ENCODE measurements at regions not wholly inside any gene's neighbourhood (a gene's known extent, or its start where the extent isn't known, plus 50 kb on each side); places are given as distances from the start of the nearest gene placed in this dataset.
"Not testable (repeated sequence)": the region's sequence is repeated elsewhere in the genome, so short reads cannot be mapped to it uniquely, and the experiment has no call there.

GRCh38 chr12:53860426-53861345 lies 77.9 kb upstream of the HOXC13 start:
- no peak overlapping the region for H3K4me3 Mint-ChIP-seq
- ChIA-PET CTCF (interaction anchor here (1.0 kb wide), 1 partner anchor 198 kb away, joined by 3 read pairs; no protein-coding TSS in a partner anchor), POLR2A (no interaction called here)
- peaks cover 14% of the 10 kb centered on the region for H3K27me3 Mint-ChIP-seq
- DNase-seq, result no peak
- no peaks in the 10 kb centered on the region for H3K36me3 Mint-ChIP-seq (ENCODE audit: low read depth)
- H3K9me3 Mint-ChIP-seq (ENCODE audit: low read depth), result no peaks in the 10 kb centered on the region
- ATAC-seq, result no peak
- no peaks in the 10 kb centered on the region for H3K4me1 Mint-ChIP-seq
- intact Hi-C loops (cut with DNase I, micrococcal nuclease), result no loop called here
- no peak overlapping the region for H3K27ac Mint-ChIP-seq

- POLR2A ChIA-PET, result no interaction called here
- peaks cover 9% of the 10 kb centered on the region for H3K27me3 Mint-ChIP-seq
- CTCF ChIA-PET, result interaction anchor here (0.6 kb wide), 1 partner anchor 12 kb away, joined by 6 read pairs; no protein-coding TSS in a partner anchor
- H3K27ac Mint-ChIP-seq, result no peak overlapping the region
- H3K4me3 Mint-ChIP-seq, result no peak overlapping the region
- intact Hi-C loops (cut with DNase I, micrococcal nuclease), result no loop called here
- DNase-seq (no peak), ATAC-seq (no peak)
- no peaks in the 10 kb centered on the region for H3K36me3 Mint-ChIP-seq (ENCODE audit: low read depth)
- H3K4me1 Mint-ChIP-seq, result no peaks in the 10 kb centered on the region
- H3K9me3 Mint-ChIP-seq (ENCODE audit: low read depth), result no peaks in the 10 kb centered on the region
Observed at GRCh38 chr12:53862206-53862605, 76.4 kb upstream of the HOXC13 start.

- no peak overlapping the region for H3K4me3 Mint-ChIP-seq
Observed at GRCh38 chr12:53862831-53863230, 75.8 kb upstream of the HOXC13 start.

GRCh38 chr12:53866727-53867126 lies 71.9 kb upstream of the HOXC13 start:
- no peak overlapping the region for H3K4me3 Mint-ChIP-seq
- H3K36me3 Mint-ChIP-seq (ENCODE audit: low read depth), result no peaks in the 10 kb centered on the region
- POLR2A ChIA-PET, result no interaction called here
- intact Hi-C loops (cut with DNase I, micrococcal nuclease), result no loop called here
- H3K9me3 Mint-ChIP-seq (ENCODE audit: low read depth), result no peaks in the 10 kb centered on the region
- no peak for ATAC-seq
- CTCF ChIA-PET, result interaction anchor here (0.7 kb wide), 1 partner anchor 19 kb away, joined by 4 read pairs; no protein-coding TSS in a partner anchor
- no peak overlapping the region for H3K27ac Mint-ChIP-seq
- H3K27me3 Mint-ChIP-seq, result peaks cover 28% of the 10 kb centered on the region
- H3K4me1 Mint-ChIP-seq, result no peaks in the 10 kb centered on the region
- DNase-seq, result no peak

More at GRCh38 chr12:53862831-53863230, 75.8 kb upstream of the HOXC13 start:
- ChIA-PET POLR2A (no interaction called here), CTCF (no interaction called here)
- no peak overlapping the region for H3K27ac Mint-ChIP-seq
- no peaks in the 10 kb centered on the region for H3K9me3 Mint-ChIP-seq (ENCODE audit: low read depth)
- intact Hi-C loops (cut with DNase I, micrococcal nuclease), result no loop called here
- H3K4me1 Mint-ChIP-seq, result no peaks in the 10 kb centered on the region
- H3K36me3 Mint-ChIP-seq (ENCODE audit: low read depth), result no peaks in the 10 kb centered on the region
- DNase-seq, result no peak
- H3K27me3 Mint-ChIP-seq, result peaks cover 14% of the 10 kb centered on the region
- ATAC-seq, result no peak

- intact Hi-C loops (cut with DNase I, micrococcal nuclease), result no loop called here
Observed at GRCh38 chr12:53867216-53868012, 71.2 kb upstream of the HOXC13 start.

GRCh38 chr12:53868511-53868986 lies 70.1 kb upstream of the HOXC13 start:
- no peak for DNase-seq
- no peak for ATAC-seq
- H3K4me1 Mint-ChIP-seq, result no peaks in the 10 kb centered on the region
- no peak overlapping the region for H3K4me3 Mint-ChIP-seq
- no peak overlapping the region for H3K27ac Mint-ChIP-seq
- no peaks in the 10 kb centered on the region for H3K9me3 Mint-ChIP-seq (ENCODE audit: low read depth)
- intact Hi-C loops (cut with DNase I, micrococcal nuclease), result no loop called here
- peaks cover 36% of the 10 kb centered on the region for H3K27me3 Mint-ChIP-seq
- CTCF ChIA-PET, result interaction anchor here (1.6 kb wide), 1 partner anchor 10 kb away, joined by 4 read pairs; no protein-coding TSS in a partner anchor
- no peaks in the 10 kb centered on the region for H3K36me3 Mint-ChIP-seq (ENCODE audit: low read depth)
- POLR2A ChIA-PET, result no interaction called here

More at GRCh38 chr12:53867216-53868012, 71.2 kb upstream of the HOXC13 start:
- ChIA-PET POLR2A (no interaction called here), CTCF (no interaction called here)
- Mint-ChIP-seq H3K27ac (no peak overlapping the region), H3K4me3 (no peak overlapping the region), H3K36me3 (ENCODE audit: low read depth) (no peaks in the 10 kb centered on the region), H3K4me1 (no peaks in the 10 kb centered on the region), H3K27me3 (peaks cover 30% of the 10 kb centered on the region), H3K9me3 (ENCODE audit: low read depth) (no peaks in the 10 kb centered on the region)
- ATAC-seq (no peak), DNase-seq (no peak)

- Mint-ChIP-seq H3K4me1 (no peaks in the 10 kb centered on the region), H3K36me3 (ENCODE audit: low read depth) (no peaks in the 10 kb centered on the region), H3K4me3 (no peak overlapping the region), H3K9me3 (ENCODE audit: low read depth) (no peaks in the 10 kb centered on the region), H3K27ac (no peak overlapping the region), H3K27me3 (peaks cover 41% of the 10 kb centered on the region)
- ATAC-seq (no peak), DNase-seq (no peak)
- POLR2A ChIA-PET, result no interaction called here
- intact Hi-C loops (cut with DNase I, micrococcal nuclease), result no loop called here
- CTCF ChIA-PET, result interaction anchor here (1.0 to 1.6 kb wide), 2 partner anchors 11 to 71 kb away, joined by 3 to 4 read pairs; no protein-coding TSS in a partner anchor
Observed at GRCh38 chr12:53869500-53869899, 69.1 kb upstream of the HOXC13 start.

- Mint-ChIP-seq H3K36me3 (ENCODE audit: low read depth) (no peaks in the 10 kb centered on the region), H3K4me3 (no peak overlapping the region), H3K27me3 (peaks cover 43% of the 10 kb centered on the region), H3K27ac (no peak overlapping the region), H3K9me3 (ENCODE audit: low read depth) (no peaks in the 10 kb centered on the region), H3K4me1 (no peaks in the 10 kb centered on the region)
- CTCF ChIA-PET, result interaction anchor here (0.6 to 1.6 kb wide), 3 partner anchors 11 to 986 kb away, joined by 3 to 4 read pairs (median 4); no protein-coding TSS in a partner anchor
- intact Hi-C loops (cut with DNase I, micrococcal nuclease), result no loop called here
- ATAC-seq (no peak), DNase-seq (no peak)
- POLR2A ChIA-PET, result no interaction called here
Observed at GRCh38 chr12:53870117-53870516, 68.5 kb upstream of the HOXC13 start.

- CTCF ChIA-PET, result no interaction called here
- ATAC-seq (no peak), DNase-seq (no peak)
- H3K4me3 Mint-ChIP-seq, result no peak overlapping the region
- POLR2A ChIA-PET, result no interaction called here
- no peak overlapping the region for H3K27ac Mint-ChIP-seq
- intact Hi-C loops (cut with DNase I, micrococcal nuclease), result no loop called here
- H3K9me3 Mint-ChIP-seq (ENCODE audit: low read depth), result no peaks in the 10 kb centered on the region
- peaks cover 43% of the 10 kb centered on the region for H3K27me3 Mint-ChIP-seq
- H3K4me1 Mint-ChIP-seq, result no peaks in the 10 kb centered on the region
- no peaks in the 10 kb centered on the region for H3K36me3 Mint-ChIP-seq (ENCODE audit: low read depth)
Observed at GRCh38 chr12:53871367-53871766, 67.3 kb upstream of the HOXC13 start.

- H3K27ac Mint-ChIP-seq, result no peak overlapping the region
- no peak overlapping the region for H3K4me3 Mint-ChIP-seq
- ChIA-PET CTCF (interaction anchor here (0.6 kb wide), 1 partner anchor 163 kb away, joined by 3 read pairs; no protein-coding TSS in a partner anchor), POLR2A (no interaction called here)
- H3K36me3 Mint-ChIP-seq (ENCODE audit: low read depth), result no peaks in the 10 kb centered on the region
- H3K9me3 Mint-ChIP-seq (ENCODE audit: low read depth), result no peaks in the 10 kb centered on the region
- peaks cover 43% of the 10 kb centered on the region for H3K27me3 Mint-ChIP-seq
- intact Hi-C loops (cut with DNase I, micrococcal nuclease), result no loop called here
- ATAC-seq (no peak), DNase-seq (no peak)
- H3K4me1 Mint-ChIP-seq, result no peaks in the 10 kb centered on the region
Observed at GRCh38 chr12:53872367-53872766, 66.3 kb upstream of the HOXC13 start.

- DNase-seq; POLR2A ChIA-PET; H3K27ac Mint-ChIP-seq; intact Hi-C loops (cut with DNase I, micrococcal nuclease); ATAC-seq; H3K4me3 Mint-ChIP-seq; CTCF ChIA-PET; H3K36me3 Mint-ChIP-seq (ENCODE audit: low read depth); H3K9me3 Mint-ChIP-seq (ENCODE audit: low read depth); H3K4me1 Mint-ChIP-seq: not testable (repeated sequence)
- H3K27me3 Mint-ChIP-seq, result peaks cover 36% of the 10 kb centered on the region
Observed at GRCh38 chr12:53877961-53878360, 60.7 kb upstream of the HOXC13 start.

Data from activated CD4-positive, alpha-beta T cell treated with anti-CD3 and anti-CD28 coated beads for 36 hours (primary cell).